C4-2B (cell line): ENCODE measurements at regions not wholly inside any gene's neighbourhood (a gene's known extent, or its start where the extent isn't known, plus 50 kb on each side); places are given as distances from the start of the nearest gene placed in this dataset.
"Not testable (repeated sequence)": the region's sequence is repeated elsewhere in the genome, so short reads cannot be mapped to it uniquely, and the experiment has no call there.

Source experiments
- H3K27ac ChIP-seq: fragments of 450-650 bp; 2 replicates; pipeline ENCODE4 v1.5.1; 2017
- ZFX ChIP-seq: fragments of 450-650 bp; IDR thresholded peaks from 2 replicates; pipeline ENCODE4 v1.6.1; 2017
- TF ChIP-seq, protein P1 (sequence below): fragments of 450-650 bp; conservative IDR thresholded peaks from 2 replicates; pipeline ENCODE4 v1.5.1; 2017; ENCODE audit warnings: mild to moderate bottlenecking

DNA sequence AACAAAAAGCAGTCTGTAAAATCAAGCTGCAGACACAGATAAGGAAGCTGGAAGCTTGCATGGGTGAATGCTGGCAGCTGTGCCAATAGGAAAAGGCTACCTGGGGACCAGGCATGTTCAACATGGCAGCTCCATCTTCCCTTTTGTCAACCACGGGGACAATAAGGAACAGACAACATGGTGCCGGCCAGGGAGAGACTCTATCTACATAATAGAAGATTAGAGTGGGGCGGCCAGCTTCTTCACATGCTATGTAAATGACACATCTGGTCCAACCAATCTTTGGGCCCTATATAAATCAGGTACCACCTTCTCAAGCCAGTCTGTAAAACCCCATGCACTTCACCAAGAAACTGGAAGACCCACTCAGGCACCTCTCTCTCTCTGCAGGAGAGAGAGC lies 157.6 kb downstream of the SUDS3 start:
- TF ChIP-seq, protein P1, sequence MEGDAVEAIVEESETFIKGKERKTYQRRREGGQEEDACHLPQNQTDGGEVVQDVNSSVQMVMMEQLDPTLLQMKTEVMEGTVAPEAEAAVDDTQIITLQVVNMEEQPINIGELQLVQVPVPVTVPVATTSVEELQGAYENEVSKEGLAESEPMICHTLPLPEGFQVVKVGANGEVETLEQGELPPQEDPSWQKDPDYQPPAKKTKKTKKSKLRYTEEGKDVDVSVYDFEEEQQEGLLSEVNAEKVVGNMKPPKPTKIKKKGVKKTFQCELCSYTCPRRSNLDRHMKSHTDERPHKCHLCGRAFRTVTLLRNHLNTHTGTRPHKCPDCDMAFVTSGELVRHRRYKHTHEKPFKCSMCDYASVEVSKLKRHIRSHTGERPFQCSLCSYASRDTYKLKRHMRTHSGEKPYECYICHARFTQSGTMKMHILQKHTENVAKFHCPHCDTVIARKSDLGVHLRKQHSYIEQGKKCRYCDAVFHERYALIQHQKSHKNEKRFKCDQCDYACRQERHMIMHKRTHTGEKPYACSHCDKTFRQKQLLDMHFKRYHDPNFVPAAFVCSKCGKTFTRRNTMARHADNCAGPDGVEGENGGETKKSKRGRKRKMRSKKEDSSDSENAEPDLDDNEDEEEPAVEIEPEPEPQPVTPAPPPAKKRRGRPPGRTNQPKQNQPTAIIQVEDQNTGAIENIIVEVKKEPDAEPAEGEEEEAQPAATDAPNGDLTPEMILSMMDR, result no peak
- TF ChIP-seq ZFX, result no peak

DNA sequence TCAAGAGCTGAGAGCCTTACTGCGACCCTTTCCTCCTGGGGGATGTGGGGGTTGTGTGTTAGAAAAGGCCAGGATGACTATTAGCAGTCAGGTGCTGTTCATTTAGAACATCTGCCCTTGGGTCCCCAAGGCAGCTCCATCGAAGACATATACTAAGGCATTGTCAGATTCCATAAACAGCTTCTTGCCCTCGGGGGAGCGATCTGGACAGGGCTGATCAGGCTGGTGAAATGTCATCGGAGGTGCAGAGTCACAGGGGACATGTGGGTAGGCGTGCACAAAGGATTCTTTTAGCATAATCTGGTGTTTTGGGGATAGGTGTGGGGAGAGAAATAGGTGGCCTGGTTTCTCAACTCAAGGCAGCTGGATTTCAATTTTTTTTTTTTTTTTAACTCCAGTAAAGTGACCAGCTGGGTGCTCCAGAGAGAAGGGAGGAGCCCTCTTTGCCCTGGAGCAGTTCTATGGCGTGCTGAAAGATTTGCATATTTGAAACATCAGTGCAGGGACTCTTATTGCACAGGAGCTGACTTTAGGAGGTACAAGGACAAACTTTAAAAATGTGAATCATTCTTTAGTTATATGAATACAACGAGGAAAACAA lies 160.1 kb downstream of the SUDS3 start:
- H3K27ac ChIP-seq, result no peak overlapping the region
- TF ChIP-seq, protein P1, result no peak
- no peak for TF ChIP-seq ZFX

More for the DNA sequence above, 157.6 kb downstream of the SUDS3 start:
- no peak overlapping the region for H3K27ac ChIP-seq

DNA sequence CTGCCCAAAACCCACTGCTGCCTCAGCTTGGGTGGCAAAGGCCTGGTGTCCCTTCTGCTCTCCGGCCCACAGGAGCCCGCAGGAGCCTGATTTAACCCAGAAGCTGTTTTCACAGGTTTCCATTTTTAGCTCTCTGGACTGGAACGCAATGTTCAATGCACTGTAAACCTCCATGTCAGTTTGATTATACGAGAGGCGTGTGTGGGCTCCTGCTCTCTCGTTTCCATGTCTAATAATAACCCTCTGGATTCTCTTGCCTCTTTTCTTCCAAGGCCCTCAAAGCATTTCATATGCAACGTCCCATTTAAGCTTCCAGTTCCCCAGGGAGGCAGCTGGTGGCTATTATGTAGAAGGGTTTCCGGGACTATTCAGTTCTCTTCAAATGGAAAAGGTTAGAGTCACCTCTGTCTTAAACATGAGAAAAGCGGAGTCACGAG lies 161.1 kb downstream of the SUDS3 start:
- TF ChIP-seq, protein P1, result no peak
- no peak for TF ChIP-seq ZFX
- no peak overlapping the region for H3K27ac ChIP-seq

DNA sequence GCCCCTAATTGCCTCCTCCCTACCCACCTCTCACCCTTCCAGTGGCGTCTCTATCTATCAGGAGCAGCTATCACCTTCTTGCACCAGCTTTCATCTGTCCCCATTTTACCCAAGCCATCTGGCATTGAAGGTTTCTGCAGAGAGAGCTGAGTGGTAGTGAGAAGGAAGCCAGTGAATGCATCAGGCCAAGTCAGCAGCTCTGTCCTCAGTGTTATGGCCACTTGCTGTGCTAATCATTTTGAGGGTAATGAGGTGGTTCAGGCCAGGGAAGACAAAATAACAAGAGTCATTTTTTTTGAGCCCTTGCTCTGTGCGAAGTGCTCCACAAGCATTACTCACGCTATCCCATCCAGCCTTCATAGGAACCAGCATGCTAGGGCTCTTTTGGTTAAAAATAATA lies 164.7 kb downstream of the SUDS3 start:
- TF ChIP-seq, protein P1, result no peak
- TF ChIP-seq ZFX, result no peak
- H3K27ac ChIP-seq, result no peak overlapping the region

DNA sequence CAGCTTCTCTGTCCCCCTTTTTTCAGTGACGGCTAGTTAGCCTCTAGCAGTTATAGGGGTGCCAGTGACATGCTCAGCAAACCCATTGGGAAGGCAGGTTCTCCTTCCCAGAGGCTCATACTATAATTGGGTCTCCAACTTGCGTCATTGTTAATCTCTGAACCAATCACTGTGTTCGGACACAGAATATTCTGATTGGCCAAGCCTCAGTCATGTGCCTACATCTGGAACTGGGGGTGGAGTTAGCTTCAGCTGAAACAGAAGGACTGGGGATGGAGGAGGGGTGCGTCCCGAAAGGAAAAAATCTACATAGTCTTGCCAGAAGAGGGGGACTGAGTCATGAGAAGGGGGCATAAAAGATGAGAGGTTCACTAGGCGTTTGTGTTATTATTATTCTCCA lies 165.6 kb downstream of the SUDS3 start:
- no peak for TF ChIP-seq ZFX
- TF ChIP-seq, protein P1, result no peak
- H3K27ac ChIP-seq, result no peak overlapping the region

DNA sequence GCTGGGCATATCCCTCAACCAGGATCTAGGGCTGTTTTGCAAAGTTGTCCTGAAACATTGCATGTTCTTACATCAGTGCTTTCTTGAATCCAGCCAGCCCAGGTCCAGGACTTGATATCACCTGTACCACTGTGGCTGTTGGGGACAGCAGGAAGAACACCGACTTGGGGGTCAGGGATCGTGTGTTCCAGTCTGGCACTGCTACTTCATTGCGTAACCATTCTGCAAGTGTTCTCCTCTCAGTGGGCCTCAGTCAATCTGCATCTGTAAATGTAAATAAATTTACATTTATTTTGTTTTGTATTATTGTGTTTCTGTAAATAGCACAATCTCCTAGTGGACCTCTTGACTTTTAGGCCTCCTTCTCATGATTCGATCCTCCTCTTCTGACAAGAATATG lies 167.3 kb downstream of the SUDS3 start:
- H3K27ac ChIP-seq, result no peak overlapping the region
- no peak for TF ChIP-seq ZFX
- TF ChIP-seq, protein P1, result no peak

DNA sequence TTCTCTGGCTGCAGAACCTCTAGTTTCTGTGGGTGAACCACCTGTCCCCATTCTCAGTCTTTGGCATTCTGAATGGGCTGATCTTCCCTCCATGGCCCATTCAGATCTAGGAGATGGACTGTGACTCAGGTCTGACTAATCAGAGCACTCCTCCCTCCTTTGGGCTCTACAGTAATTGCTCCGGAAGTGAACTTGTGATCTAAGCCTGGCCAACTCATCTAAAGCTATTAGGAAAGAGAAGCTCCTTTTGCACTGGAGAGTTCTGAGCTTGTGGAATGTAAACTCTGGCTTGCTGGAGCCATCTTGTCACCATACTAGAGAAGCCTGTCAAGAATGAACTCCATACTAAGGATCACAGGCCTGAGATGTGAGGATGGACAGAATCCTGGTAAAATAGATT lies 168.2 kb downstream of the SUDS3 start:
- H3K27ac ChIP-seq, result no peak overlapping the region
- TF ChIP-seq, protein P1, result no peak
- TF ChIP-seq ZFX, result no peak

DNA sequence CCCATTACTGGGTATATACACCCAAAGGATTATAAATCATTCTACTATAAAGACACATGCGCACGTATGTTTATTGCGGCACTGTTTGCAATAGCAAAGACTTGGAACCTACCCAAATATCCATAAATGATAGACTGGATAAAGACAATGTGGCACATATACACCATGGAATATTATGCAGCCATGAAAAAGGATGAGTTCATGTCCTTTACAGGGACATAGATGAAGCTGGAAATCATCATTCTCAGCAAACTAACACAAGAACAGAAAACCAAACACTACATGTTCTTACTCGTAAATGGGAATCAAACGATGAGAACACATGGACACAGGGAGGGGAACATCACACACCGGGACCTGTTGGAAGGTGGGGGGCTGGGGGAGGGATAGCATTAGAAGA lies 171.3 kb downstream of the SUDS3 start:
- not testable (repeated sequence) for H3K27ac ChIP-seq
